Fibroblast of skin of right biceps (primary cell): ENCODE measurements at regions not wholly inside any gene's neighbourhood (a gene's known extent, or its start where the extent isn't known, plus 50 kb on each side); places are given as distances from the start of the nearest gene placed in this dataset.
"Not testable (repeated sequence)": the region's sequence is repeated elsewhere in the genome, so short reads cannot be mapped to it uniquely, and the experiment has no call there.

ENCODE experiments used
- DNase-seq: peaks from one replicate; pipeline ENCODE4 v3.0.0-alpha.2; 2013

DNA sequence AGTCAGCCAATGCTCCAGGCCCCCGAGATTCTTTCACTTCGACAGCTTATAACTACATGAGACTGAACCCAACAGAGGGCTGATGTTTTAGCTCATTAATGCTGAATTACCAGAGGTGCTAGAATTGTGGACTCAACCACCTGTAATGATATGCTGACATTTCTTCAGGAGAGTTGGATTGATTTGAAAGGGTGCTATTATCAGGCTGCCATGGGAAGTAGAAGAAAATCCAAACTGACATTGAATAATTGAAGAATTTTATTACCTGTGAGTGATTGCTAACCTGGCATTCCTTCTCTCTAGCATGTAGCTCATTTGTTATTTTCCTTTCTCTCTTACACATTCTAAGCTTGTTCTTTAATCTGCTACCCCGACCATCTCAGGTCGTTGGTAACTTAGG lies 488.8 kb downstream of the PID1 start:
- DNase-seq: no peak

DNA sequence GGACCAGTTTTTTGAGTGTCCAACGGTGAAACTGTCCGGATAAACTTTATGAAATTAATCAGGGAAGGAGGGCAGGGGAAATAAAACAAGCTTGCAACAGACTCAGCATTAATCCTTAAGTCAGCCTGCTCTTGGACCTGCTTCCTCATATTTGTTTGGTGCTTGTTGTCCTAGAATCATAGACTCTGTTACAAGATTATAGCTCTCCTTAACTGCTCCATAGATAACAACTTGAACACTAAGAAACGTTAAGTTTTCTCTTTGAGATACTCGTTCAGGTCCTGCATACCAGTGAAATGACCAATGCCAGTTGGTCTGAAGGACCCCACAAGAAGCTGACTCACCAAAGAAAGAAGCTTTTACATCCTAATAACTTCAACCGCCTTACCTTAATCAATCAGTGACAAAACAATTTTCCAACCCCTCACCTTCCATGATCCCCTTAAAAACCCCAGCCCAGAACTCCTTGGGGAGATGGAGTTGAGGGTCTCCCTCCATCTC lies 493.2 kb downstream of the PID1 start:
- DNase-seq: peak; percentile 4

DNA sequence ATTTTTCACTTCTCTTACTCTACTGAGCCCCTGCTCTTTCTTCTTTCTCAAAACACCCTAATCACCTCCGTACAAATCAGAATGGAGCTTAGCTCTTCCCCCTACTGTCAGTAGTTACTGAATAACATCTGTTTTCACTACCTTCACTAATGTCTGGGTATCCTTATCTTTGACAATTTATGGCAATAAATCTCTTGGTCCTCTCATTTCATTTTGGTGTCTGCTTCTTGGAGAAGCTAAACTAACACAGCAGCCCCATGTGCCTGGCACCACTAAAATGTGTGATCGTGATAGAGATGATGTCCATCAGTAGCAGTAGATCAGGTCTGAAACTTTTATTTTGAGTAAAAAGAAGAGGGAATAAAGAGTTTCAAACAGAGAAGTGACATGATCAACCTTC lies 496.5 kb downstream of the PID1 start:
- DNase-seq: no peak

DNA sequence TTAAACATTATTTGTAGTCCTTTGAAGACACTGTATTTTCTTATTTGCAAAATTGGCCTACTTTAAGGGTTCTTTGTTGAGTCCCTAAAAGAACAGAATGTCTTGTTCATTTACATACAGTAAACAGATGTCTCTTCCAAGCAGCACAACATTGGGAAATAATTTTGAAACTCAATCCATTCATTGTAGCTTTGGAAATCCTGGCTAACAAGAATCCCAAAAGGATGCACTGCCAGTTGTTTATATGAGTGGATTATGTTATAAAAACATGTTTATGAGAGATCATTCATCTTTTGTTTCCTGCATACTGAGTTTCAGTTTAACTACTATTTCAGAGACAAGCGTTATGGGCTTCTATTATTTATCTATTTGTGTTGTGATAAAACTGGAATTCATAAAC lies 499.3 kb downstream of the PID1 start:
- DNase-seq: no peak

DNA sequence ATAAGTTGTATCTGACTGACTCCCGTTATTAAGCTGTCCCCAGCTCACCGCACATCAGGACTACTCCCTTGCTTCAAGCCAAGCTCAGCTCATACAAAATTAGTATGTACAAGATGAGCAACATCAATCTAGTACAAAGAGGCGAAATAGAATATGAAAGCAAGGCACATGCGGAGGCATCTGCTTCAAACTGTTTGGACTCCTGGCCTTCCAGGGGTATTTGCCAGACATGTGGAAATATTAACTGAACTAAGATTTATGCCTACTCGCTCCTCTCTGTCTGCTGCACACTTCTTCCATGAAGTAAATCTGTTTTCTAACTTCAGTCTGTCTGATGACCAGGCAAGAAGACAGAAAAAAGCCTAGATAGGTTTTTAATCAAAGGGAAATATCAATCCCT lies 499.8 kb downstream of the PID1 start:
- no peak for DNase-seq

DNA sequence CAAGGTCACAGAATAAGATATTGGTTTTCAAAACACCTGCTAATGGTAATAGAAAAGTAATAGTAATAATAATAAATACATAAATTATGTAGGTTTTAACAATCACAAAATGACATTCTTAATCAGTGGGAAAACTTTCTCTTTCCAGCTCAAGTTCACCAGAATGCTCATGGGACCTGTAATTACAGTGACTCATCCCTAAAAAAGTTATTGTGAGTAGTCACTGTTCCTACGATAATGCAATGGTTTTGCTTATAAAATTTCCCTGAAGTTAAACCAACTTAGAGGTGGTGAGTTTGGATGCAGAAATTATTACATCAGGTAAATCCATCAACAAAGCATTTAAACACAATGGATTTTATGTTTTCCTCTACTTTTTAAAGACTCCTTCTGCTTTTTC lies 502.3 kb downstream of the PID1 start:
- DNase-seq: peak; percentile 88

DNA sequence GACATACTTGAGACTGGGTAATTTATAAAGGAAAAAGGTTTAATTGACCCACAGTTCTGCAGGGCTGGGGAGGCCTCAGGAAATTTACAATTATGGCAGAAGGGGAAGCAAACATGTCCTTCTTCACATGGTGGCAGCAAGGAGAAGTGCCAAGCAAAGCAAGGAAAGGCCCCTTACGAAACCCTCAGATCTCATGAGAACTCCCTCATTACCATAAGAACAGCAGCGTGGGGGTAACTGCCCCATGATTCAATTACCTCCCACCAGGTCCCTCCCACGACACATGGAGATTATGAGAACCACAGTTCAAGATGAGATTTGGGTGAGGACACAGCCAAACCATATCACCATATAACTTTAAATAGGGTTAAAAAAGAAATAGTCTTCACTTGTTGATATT lies 502.9 kb downstream of the PID1 start:
- DNase-seq: not testable (repeated sequence)

DNA sequence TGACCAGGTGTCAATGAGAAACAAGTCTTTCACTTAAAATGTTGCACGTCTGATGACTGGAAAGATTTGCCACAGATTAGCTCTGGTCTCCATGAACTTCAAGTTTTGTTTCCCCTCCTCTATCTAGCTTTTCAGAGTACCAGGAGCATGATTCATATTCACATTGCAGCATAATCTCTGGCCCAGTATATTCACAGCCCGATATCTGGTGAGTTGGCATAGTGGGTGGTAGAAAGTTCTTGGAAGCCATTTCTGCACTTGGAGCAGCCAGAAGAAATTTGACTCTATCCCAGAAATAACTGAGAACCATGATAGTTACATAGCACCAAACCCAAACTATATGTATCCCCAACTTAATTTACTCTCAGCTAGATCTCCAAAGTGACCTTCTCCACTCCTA lies 503.9 kb downstream of the PID1 start:
- DNase-seq: peak; percentile 50

DNA sequence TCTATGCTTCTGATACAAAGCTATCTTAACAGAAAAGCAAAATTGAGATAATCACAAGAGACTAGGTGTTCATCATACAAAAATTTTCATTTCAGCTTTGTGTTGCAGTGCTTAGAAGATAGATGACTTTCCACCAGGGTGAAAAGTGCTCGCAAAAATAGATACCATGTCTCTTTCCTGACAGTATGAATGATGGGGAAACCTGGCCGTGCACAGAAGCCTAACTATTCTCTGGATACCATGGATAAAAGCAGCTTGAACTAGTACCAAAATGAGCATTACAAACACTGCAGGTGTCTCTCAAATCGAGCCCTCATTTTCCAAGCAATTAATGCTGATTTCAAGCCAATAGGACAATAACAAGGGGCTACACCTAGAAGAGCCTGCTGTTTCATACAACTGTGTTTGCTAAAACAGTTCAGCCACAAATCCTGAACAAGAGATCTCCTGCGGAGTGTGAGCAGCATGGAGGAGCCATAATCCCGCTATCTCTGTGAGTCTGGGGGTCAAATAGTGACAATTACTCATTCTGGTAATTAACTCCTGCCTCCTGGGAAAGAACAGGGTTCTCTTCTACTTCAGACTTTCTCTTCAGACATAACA lies 507.6 kb downstream of the PID1 start:
- DNase-seq: no peak

DNA sequence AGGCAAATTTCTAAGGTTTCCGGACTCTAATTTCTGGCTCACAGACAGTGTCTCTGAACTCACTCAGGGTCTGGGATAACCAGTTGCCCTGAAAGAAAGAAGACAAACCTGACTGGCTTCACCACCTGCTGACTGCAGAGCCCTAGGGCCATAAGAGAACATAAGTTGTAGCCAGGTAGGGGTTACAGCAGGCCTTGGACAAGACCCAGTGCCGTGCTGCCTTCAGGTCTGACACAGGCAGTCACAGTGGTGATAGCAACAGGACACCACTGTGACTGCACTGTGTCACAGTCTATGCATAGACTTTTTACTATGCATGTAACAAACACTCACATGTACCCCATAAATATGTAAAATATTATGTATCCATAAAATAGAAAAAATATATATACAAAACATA lies 508.5 kb downstream of the PID1 start:
- no peak for DNase-seq

DNA sequence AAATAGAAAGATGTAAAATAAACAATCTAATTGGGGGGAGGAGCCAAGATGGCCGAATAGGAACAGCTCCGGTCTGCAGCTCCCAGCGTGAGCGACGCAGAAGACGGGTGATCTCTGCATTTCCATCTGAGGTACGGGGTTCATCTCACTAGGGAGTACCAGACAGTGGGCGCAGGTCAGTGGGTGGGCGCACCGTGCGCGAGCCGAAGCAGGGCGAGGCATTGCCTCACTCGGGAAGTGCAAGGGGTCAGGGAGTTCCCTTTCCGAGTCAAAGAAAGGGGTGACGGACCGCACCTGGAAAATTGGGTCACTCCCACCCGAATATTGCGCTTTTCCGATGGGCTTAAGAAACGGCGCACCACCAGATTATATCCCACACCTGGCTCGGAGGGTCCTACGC lies 515.4 kb downstream of the PID1 start:
- DNase-seq: not testable (repeated sequence)

DNA sequence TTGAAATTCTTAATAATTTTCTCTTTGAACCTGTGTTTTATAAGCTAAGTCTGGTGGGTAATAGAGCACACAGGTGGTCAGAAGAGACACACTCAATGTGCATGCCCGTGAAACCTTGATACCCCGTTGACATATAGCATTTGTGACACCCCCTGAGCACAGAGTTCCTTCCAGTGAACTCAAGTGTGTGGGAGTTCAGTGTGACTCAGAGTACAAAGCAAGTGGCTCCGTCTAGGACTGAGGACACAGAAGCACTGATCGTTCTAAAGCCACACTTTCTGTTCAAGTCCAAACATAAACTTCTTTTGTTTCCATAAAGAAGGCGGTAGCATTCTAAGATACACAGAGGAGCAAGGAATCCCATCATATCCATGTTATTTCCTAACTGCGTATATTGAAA lies 523.6 kb downstream of the PID1 start:
- no peak for DNase-seq

DNA sequence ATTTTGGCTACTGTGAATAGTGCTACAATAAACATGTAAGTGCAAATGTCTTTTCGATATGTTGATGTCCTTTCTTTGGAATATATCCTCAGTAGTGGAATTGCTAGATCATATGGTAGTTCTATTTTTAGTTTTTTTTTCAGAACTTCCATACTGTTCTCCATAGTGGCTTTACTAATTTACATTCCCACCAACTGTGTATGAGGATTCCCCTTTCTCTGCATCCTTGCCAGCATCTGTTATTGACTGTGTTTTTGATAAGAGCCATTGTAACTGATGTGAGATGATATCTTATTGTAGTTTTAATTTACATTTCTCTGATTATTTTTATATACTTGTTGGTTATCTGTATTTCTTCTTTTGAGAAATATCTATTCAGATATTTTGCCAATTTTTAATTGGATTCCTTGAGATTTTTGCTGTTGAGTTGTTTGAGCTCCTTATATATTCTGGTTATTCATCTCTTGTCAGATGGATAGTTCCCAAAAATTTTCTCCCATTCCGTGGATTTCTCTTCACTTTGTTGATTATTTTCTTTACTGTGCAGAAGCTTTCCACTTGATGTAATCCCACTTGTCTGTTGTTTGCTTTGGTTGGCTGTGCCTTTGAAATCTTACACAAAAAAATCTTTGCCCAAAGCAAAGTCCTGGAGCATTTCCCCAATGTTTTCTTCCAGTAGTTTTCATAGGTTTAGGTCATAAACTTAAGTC lies 532.3 kb downstream of the PID1 start:
- no peak for DNase-seq

DNA sequence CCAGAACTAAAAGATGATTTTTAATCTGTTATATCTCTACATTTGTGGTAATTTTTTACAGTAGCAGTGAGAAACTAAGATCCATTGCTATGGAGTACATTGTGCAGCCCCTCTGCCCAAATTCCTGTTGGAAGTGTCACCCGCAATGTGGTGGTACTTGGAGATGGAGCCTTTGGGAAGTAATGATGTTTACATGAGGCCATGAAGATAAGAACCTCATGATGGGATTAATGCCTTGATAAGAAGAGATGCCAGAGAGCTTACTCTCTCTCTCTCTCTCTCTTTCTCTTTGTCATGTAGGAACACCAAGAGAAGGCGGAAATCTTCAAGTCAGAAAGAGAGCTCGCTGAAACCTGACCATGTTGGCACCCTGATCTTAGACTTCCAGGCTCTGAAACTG lies 535.4 kb downstream of the PID1 start:
- no peak for DNase-seq

DNA sequence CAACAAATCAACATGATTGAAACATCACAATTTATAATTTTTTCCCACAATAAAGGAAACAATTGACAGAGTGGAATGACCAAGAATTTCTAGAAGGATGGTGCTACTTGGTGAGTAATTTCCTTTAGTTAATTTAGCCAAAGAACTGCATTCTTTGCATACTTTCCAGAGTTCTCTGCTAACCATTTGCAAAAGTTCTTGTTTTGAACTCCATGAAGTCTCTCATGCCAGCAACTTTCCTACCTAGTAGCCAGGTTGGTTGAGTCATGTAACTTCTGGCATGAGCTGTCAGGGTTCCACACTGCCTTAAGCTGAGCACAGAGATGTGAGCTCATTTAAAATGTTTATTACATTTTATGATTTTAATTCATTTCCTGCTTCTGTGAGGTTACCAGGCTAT lies 539.6 kb downstream of the PID1 start:
- peak; percentile 91 for DNase-seq

DNA sequence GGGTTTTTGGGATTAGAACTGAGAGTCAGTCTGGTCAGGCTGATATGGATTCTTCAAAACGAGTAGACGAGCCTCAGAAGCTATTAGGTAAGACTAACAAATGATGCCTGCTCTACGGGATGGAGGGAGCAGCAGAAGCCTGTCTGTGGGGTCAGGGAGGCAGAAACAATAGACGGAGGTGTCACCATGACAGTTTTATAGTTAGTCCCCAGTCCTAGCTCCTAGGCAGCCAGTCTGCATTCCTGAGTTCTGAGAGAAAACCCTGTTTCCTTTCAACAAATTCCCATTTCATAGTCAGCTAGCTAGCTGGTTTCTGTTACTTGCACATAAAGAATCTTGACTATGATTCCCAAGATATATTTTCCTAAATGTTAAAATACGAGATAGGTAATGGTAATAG lies 542.1 kb downstream of the PID1 start:
- peak; percentile 31 for DNase-seq

DNA sequence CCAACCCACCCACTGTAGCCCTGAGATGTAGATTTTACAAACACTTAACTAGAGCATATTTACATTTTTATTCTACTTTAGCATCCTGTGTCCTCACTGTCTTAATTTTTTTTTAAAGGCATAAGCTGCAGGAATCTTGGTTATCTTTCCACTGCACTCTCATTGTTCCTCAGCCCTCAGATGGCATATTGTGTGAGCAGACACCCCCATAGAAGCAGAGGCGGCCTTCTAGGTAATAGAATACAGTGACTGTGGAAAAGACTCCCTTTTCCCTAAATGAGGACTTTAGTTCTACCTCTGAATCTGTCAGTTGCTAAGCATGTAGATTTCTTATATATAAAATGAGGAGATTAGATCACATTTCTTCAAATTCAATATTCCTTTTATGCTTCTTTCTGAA lies 543.5 kb upstream of the SPHKAP start:
- DNase-seq: no peak

DNA sequence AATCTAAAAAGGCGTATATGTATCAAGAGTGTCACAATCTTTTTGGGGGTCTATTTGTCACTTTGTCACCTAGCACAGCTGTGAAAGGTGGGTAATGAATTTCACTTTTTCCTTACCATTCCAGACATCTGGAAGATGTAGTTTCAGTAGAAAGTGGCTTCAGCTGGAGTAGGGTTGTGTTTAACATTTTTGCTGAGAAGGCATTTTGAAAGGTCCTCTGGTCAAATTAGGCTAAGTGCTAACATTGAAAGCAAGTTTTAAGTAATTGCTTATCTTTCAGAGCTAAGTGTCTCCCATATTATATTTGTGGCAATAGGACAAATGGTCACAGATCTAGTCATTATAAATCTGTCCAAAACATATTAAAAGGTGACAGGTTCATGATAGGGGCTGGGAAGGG lies 542.1 kb upstream of the SPHKAP start:
- DNase-seq: no peak

DNA sequence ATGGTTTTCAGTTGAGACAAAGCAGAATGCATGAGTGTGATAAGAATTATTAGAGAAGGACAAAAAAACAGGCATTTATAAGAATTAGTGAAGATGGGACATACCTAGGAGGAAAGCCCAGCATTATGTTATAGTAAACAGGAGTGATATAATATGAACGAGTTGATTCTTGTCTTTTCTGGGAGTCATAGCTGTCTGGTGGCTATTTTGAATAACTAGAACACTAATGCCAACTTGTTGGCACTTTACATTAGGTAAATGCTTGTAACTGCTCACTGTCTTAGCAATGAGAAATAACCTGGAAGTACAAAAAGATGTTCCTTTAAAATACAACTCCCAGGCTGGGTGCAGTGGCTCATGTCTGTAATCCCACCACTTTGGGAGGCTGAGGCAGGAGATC lies 540.8 kb upstream of the SPHKAP start:
- no peak for DNase-seq

DNA sequence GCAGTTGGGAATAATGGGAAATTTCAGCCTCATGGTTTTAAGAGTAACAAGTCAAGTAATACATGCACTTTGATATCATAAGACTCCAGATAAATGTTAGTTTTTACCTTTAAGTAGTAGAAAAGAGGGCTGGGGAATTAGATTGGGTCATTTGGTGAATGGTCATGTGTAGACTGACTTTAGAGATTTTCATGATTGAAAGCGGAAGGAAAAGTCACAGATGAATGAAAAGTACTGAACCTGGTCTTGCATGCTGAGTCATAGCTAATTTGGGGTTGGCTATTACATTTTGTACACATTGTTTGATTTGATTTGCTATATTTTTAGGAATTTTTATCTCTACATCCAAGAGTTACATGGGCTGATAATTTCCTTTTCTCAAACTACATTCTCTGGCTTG lies 539.4 kb upstream of the SPHKAP start:
- DNase-seq: no peak

DNA sequence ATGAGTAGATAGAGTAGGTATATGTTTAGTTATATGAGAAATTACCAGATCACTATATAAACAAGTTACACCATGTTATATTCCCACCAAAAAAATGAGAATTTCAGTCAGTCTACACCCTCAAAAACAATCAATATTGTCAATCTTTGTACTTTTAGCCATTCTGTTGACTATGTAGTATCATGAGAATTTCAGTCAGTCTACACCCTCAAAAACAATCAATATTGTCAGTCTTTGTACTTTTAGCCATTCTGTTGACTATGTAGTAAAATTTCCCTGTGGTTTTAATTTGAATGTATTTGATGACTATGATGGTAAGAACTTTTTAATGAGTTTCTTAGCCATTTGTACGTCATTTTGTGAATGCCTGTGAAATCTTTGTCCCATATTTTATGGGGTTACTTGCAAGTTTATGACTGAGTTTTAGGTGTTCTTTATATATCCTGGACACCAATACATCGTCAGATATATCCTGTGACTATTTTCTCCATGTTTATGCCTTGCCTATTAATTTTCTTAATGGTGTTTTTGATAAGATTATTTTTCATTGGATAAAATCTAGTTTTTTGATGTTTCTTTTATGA lies 528.4 kb upstream of the SPHKAP start:
- DNase-seq: no peak

DNA sequence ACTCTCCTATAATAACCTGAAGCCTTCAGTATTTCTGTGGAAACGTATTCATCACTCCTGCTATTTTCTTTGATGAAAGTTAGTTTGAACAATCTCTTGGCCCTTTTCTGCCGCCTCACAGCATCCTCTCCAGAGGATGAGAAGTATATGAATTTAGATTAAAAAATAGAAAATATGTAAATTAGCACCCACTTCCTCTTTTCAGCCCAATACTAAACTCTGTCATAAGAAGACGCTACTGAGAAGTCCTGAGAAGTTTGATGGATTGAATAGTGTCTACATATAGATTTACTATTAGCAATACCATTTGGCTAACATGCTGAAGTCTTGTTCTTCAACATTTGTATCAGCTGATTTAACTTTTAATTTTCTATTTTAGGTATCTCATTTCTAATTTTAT lies 526.4 kb upstream of the SPHKAP start:
- no peak for DNase-seq

DNA sequence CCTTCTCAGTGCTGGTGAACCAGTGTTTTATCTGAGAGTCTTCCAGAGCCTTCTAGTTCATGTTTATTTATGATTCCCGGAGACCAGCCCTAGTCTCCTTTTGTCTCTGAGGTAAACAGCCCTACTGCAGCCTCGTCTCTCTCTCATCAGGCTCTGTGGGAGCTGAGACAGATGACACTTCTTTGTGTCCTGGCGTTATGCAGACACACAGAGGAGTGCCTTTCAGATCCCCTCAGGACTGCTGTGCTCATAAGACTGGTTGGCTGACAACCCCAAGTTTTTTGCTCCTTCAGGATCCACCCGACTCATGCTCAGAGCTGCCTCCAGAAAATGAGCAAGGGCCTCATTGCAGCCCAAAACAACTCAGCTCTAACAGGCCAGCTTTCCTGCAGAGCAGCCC lies 523.8 kb upstream of the SPHKAP start:
- DNase-seq: no peak

DNA sequence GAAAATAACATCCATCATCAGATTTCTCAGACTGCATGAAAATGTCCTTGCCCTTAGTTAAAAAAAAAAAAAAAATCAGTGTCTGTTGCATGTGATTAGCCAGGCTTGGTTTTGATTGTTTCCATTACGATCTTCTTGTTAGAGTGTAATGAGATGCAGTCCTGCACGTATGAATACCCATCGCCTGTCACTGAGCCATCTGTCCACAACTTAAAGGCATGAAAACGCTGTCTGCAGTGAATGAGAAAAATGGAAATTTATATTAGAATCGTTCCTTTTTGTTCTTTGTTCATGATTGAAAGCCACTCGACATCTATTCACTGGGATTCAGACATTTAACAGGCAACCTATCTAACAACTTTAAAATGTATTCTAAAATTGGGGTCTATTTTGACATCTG lies 521.7 kb upstream of the SPHKAP start:
- DNase-seq: no peak

DNA sequence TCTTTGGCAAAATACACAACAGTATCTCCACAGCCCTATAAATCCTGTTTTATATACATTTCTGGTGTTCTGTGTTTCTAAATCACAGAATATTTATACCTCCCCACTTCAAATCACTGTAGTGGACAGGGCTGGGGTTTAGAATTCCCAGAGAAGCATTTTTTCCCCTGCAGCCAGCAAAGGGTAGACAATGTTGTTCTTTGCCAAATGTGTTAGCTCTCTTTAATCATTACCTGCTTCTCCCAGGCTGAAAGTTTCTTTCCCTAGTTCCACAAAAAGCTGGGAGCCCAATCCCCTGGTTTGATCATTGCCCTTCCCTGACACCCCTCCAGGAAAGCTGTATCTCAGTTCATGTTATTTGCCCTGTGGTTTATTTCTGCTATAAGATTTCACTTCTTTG lies 520.0 kb upstream of the SPHKAP start:
- DNase-seq: no peak
